Astrocyte of the hippocampus (primary cell): ENCODE measurements at regions not wholly inside any gene's neighbourhood (a gene's known extent, or its start where the extent isn't known, plus 50 kb on each side); places are given as distances from the start of the nearest gene placed in this dataset.
A peak's percentile ranks its signal among the peaks of the same experiment; 100 is the strongest.

Experiments used
- DNase-seq: peaks from one replicate; pipeline ENCODE4 v3.0.0; 2011; ENCODE audit warnings: low read depth, low spot score

GRCh38 chr10:3523309-3524050 is 261.5 kb downstream of the KLF6 start:
- DNase-seq = no peak

- DNase-seq = no peak
These were observed 268.1 kb downstream of the KLF6 start for GRCh38 chr10:3516923-3517255.

DNA sequence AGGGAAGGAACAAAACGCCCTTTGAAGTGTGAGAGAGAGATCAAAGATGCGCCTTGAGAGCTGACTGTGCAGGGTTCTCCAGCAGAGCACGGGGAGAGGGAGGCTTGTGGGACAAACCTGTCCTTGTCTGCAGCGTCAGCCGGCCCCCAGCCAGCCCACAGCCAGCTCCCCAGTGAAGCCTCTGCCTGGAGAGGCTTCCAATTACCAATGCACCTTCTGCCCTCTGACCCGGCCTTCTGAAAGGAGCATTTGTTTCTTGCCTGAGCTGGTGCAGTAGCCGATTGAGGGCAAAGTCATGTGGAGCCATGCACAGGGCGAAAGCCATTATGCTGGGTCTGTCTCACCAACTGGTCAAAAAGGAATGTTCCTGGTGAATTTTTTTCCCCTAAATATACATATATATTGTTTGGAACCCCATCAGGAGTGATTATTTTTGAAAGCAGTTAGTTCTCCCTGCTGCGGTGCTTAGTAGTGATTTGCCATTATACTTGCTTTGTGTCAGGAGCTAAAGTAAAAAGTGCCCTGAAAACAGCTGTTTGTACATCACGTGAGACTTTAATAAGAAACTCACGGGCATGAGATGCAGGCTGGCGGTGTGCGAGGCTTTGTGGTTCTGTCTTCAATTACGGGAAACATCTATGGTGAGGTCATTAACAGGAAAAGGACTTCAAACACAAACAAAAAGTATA is 268.6 kb downstream of the KLF6 start:
- DNase-seq = peak; percentile 79

GRCh38 chr10:3514691-3515090 is 270.3 kb downstream of the KLF6 start:
- no peak for DNase-seq

DNA sequence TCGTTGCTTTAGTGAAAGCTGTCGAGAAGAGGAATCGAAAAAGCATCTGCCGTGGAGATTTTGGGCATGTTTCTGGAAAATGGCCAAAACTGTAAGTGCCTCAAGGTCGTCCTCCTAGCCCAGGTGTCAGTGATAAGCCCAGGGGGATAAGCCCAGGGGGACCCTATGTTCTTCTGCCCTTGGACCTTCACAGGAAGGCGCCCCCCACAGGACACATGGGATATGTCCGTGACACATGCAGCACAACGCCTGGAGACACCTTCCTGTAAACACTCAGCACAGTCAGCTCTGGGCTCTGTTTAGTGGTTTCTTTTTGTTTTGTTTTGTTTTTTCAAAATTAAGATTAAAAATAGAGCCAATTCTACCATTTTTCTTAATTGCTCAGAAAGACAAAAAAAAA is 272.7 kb downstream of the KLF6 start:
- DNase-seq = no peak

DNA sequence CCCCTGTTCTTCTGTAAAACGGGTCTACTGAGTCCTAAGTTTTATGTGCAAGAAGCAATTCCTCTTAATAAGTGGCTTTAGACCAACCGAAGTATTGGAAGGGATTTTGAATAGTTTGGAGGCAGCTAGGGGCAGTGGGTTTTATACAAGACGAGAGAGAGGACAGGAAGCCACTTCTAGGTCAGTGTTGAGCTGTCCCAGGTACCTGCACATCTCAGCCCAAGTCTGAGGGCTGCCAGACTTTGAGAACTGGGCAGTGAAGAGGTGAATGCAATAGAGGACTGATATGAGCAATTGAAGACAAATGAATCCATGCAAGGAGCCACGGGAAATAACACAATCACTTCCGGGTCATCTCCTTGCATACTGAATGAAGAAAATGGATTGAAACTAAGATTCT is 273.5 kb downstream of the KLF6 start:
- DNase-seq = no peak

- DNase-seq = no peak
These were observed 274.3 kb downstream of the KLF6 start for GRCh38 chr10:3510741-3511140.

DNA sequence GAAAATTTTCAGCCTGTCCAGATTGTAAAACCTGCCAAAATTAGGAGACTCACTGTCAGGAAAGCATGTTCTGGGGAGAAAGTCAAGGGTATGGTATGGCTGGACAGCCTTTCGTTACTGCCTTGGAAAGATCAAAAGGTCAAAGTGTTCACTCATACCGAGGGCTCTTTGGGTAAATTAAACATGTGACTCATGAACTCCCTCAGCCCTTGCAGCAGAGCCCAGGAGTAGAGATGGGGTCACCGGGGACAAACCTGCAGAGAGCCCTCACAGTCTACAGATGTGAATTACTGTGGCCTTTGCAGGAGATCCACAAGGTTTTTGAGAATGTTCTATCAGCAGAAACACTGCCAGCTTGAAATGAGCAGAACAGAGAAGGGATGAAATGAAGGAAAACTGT is 275.7 kb downstream of the KLF6 start:
- DNase-seq = no peak

- DNase-seq = no peak
These were observed 281.7 kb downstream of the KLF6 start for GRCh38 chr10:3503299-3503698.

GRCh38 chr10:3502673-3503072 is 282.3 kb downstream of the KLF6 start:
- no peak for DNase-seq

- peak; percentile 99 for DNase-seq
These were observed 284.6 kb downstream of the KLF6 start for GRCh38 chr10:3500408-3500856.

DNA sequence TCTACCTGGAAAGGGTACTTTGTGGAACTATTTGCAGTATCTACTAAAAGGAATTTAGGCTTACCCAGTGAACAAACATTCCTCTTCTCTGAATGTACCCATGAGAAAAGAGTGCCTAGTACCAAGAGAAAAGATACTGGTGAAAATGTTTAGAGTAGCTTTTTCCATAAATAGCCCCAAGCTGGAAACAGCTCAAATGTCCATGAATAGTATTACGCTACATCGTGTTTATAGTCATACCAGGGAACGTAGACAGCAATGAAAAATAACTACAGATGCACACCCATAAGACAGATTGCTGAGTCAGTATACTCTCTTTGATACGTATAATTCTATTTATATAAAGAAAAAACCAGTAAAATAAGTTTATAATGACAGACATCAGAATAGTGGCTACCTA is 285.9 kb downstream of the KLF6 start:
- peak; percentile 63 for DNase-seq

- no peak for DNase-seq
These were observed 287.4 kb downstream of the KLF6 start for GRCh38 chr10:3497581-3497980.

- no peak for DNase-seq
These were observed 288.9 kb downstream of the KLF6 start for GRCh38 chr10:3496138-3496537.

- DNase-seq = no peak
These were observed 289.7 kb downstream of the KLF6 start for GRCh38 chr10:3495281-3495680.

GRCh38 chr10:3494838-3495230 is 290.2 kb downstream of the KLF6 start:
- no peak for DNase-seq

DNA sequence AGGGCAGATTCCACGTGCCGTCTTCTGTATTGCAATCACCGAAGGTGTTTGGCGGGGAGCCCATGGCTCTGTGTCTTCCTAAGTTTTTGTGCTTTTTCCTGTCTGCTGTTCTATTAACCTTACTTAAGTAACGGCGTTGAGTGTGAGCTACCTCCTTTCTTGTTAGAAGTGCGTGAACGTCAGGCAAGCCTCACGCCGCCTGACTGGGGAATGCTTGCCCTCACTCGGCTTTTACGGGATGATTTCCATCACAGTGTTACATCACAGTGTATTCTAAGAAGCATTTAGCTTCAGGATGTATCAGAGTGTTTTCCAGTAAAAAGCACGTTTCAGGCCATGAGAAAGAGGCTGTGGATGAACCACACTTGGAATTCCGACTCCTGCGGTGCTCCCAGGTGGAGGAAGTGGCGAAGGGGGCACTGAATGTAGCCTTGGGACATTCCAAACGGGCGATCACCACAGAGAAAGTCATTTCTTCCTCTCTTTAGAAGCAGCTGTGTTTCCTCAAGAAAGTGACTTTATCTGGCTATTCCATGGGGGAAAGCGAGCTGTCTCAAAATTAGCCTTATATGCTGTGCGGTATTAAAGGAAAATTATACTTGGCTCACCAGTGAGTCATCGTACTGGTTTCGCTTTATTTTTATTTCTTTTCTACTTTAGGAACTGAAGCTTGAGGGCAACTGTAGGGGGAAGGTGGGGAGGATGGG is 290.7 kb downstream of the KLF6 start:
- no peak for DNase-seq

GRCh38 chr10:3493621-3494020 is 291.4 kb downstream of the KLF6 start:
- no peak for DNase-seq

GRCh38 chr10:3491571-3491970 is 293.4 kb downstream of the KLF6 start:
- DNase-seq = no peak

DNA sequence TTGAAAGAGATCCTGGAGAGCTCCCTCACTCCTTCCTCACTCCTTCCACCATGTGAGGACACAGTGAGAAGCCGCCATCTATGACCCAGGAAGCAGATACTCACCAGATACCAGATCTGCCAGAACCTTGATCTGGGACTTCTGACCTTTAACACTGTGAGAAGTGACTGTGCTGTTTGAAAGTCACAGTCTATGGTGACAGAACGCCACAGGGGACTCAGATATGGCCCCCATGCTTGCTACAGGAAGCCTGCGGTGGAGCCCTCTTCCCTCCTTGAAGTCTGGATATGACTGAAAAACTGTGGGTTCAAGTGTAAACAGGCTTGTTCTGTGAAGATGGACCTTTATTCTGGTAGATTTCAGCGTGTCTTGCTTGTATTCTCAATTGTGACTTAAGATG is 297.8 kb downstream of the KLF6 start:
- DNase-seq = no peak

DNA sequence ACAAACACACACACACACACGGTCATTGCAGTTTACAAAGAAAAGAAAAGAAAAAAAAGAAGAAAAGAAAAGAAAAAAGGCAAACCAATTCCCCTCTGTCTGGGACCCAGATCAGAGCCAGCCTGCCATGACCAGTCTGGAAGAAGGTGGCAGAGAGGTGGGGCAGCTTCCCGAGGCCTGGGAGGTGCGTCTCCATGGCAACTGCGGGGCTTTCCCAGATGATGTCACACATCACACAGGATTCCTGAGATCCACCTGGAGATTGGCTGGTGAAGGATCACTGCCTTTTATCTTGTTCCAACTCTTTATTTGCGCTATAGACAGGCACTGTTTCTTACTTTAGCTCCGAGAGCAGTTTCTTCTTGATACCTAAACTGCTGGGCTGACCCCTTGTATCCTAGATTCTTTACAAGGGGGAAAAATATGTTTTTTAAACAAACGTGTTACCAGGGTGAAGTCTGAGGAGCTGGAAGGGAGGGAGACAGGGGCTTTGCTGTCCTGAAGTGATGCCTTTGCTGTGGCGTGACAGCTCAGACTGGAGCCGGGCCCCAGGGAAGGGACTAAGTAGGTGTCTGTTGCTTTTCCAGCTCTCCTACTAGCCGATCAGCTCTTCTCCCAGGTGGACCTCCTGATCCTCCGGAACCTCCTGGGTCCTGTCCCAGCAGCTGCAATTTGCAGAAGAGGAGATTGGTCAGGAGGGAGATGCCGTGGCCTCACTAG is 298.5 kb downstream of the KLF6 start:
- peak; percentile 92 for DNase-seq

GRCh38 chr10:3485057-3485686 is 299.8 kb downstream of the KLF6 start:
- DNase-seq = no peak
